Cardiac muscle cell (in vitro differentiated cells and primary cell): ENCODE measurements at regions not wholly inside any gene's neighbourhood (a gene's known extent, or its start where the extent isn't known, plus 50 kb on each side); places are given as distances from the start of the nearest gene placed in this dataset.

Experiments
- DNase-seq, 2 donors: peaks; one replicate each; pipeline versions ENCODE4 v3.0.0 to v3.0.0-alpha.2; 2010 to 2017; ENCODE audit warnings: low read depth in 1 of 2, low spot score in 1 of 2
- H3K27ac ChIP-seq: fragments of 200-600 bp; sonication (generic); 2 replicates; pipeline ENCODE4 v1.5.1; 2016
- H3K27me3 ChIP-seq: fragments of 200-600 bp; sonication (generic); 2 replicates; pipeline ENCODE4 v1.6.0; 2016; ENCODE audit warnings: control low read depth
- H3K36me3 ChIP-seq: fragments of 200-600 bp; sonication (generic); 2 replicates; pipeline ENCODE4 v1.5.1; 2016; ENCODE audit warnings: control low read depth
- H3K4me1 ChIP-seq: fragments of 200-600 bp; sonication (generic); 2 replicates; pipeline ENCODE4 v1.8.1; 2017; ENCODE audit warnings: low read depth, mild to moderate bottlenecking, mixed run types
- H3K4me3 ChIP-seq: fragments of 200-600 bp; sonication (generic); 2 replicates; pipeline ENCODE4 v1.5.1; 2016; ENCODE audit warnings: mild to moderate bottlenecking
- H3K9me3 ChIP-seq: fragments of 200-600 bp; sonication (generic); 2 replicates; pipeline ENCODE4 v1.5.1; 2017; ENCODE audit warnings: low read depth, mild to moderate bottlenecking, control low read depth
- TF ChIP-seq, protein P1 (sequence below): IDR thresholded peaks from 2 replicates; pipeline ENCODE4 v1.5.1; 2012; ENCODE audit warnings: low read depth, mild to moderate bottlenecking, low read length

DNA sequence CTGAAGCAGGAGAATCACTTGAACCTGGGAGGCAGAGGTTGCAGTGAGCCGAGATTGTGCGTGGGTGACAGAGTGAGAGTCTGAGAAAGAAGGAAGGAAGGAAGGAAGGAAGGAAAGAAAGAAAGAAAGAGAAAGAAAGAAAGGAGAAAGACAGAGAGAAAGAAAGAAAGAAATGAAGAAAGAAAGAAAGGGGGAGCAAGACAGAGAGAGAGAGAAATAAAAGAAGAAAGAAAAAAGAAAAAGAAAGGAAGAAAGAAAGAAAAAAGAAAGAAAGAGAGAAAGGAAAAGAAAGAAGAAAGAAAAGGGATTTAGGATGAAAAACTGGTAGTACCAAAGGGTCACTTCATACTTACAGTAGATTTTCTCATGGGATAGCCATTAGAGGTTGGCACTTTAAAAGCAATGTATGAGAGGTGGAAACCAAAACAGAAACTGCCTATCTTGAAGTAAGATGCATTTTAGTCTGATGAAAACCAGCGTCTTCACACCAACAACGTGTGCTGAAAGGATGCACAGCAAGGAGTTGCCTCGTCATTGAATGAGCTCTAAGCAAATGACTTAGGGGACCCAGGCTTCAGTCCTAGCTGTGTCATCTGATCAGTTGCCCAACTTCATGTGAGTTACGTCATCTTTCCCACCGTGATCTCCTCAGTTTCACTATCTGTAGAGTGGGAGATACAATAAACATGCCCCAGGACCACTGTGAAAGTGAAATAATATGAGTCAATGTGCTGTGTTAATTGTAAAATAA lies 133.9 kb upstream of the NEDD9 start:
- no peak overlapping the region for H3K4me3 ChIP-seq
- no peaks in the 10 kb centered on the region for H3K4me1 ChIP-seq
- H3K36me3 ChIP-seq, result no peaks in the 10 kb centered on the region
- no peaks in the 10 kb centered on the region for H3K27me3 ChIP-seq
- TF ChIP-seq, protein P1, sequence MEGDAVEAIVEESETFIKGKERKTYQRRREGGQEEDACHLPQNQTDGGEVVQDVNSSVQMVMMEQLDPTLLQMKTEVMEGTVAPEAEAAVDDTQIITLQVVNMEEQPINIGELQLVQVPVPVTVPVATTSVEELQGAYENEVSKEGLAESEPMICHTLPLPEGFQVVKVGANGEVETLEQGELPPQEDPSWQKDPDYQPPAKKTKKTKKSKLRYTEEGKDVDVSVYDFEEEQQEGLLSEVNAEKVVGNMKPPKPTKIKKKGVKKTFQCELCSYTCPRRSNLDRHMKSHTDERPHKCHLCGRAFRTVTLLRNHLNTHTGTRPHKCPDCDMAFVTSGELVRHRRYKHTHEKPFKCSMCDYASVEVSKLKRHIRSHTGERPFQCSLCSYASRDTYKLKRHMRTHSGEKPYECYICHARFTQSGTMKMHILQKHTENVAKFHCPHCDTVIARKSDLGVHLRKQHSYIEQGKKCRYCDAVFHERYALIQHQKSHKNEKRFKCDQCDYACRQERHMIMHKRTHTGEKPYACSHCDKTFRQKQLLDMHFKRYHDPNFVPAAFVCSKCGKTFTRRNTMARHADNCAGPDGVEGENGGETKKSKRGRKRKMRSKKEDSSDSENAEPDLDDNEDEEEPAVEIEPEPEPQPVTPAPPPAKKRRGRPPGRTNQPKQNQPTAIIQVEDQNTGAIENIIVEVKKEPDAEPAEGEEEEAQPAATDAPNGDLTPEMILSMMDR, result no peak
- no peak for DNase-seq
- no peaks in the 10 kb centered on the region for H3K9me3 ChIP-seq
- H3K27ac ChIP-seq, result no peak overlapping the region

DNA sequence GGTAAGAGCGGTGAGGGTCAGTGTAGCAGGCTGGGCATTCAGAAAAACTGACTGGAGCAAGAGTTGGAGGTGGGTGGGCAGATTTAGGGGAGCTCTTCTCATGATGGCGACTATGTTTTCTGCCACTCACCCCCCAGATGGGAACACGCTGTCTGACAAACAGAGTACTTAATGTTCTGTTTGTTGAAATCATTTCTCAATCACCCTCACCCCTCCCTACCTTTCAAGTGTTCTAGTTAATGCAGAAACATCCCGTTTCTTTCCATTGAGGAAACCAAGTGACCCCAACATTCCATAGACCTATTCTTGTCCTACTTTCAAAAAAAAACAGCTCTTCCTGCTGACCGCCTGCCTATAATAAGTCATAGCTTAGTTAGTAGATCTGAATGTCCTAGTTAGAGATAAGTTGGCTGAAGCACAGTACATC lies 132.5 kb upstream of the NEDD9 start:
- Histone ChIP-seq H3K36me3 (no peaks in the 10 kb centered on the region), H3K4me3 (no peak overlapping the region), H3K4me1 (no peaks in the 10 kb centered on the region), H3K9me3 (no peaks in the 10 kb centered on the region), H3K27ac (no peak overlapping the region), H3K27me3 (no peaks in the 10 kb centered on the region)
- TF ChIP-seq, protein P1, result no peak
- DNase-seq, result peak in 1 of 2 donors; percentile 85

DNA sequence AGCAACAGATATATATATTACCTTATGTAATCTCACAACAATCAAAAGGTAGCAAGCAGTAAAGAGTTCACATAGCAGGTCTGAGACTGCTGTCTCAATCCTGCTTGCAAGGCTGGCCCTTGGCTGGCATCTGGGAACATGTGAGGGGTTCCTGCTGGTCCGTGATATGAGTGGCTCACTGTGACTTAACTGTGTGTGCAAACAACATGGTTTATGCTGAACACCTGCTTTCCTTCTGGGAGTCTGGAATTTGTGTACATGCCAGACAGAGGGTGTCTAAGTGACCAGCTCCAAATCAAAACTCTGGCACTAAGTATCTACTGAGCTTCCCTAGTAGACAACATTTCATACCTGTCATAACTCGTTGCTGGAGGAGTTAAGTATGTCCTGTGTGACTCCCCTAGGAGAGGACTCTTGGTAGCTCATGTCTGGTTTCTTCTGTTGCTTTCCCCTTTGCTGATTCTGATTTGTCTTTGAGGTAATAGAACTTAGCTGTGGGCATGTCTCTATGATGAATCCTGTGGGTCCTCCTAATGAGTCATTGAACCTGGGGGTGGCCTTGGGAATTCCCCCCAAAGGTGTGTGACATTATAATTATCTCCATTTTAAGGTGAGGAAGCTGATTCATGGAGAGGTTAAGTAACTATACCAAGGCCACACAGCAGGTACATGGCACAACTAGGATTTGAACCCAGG lies 131.6 kb upstream of the NEDD9 start:
- no peaks in the 10 kb centered on the region for H3K36me3 ChIP-seq
- DNase-seq, result no peak
- TF ChIP-seq, protein P1, result no peak
- H3K4me3 ChIP-seq, result no peak overlapping the region
- no peaks in the 10 kb centered on the region for H3K4me1 ChIP-seq
- H3K27ac ChIP-seq, result no peak overlapping the region
- H3K9me3 ChIP-seq, result no peaks in the 10 kb centered on the region
- H3K27me3 ChIP-seq, result no peaks in the 10 kb centered on the region

GRCh38 chr6:11362564-11362963 lies 130.1 kb upstream of the NEDD9 start:
- TF ChIP-seq, protein P1, result no peak
- H3K36me3 ChIP-seq, result no peaks in the 10 kb centered on the region
- no peak for DNase-seq

DNA sequence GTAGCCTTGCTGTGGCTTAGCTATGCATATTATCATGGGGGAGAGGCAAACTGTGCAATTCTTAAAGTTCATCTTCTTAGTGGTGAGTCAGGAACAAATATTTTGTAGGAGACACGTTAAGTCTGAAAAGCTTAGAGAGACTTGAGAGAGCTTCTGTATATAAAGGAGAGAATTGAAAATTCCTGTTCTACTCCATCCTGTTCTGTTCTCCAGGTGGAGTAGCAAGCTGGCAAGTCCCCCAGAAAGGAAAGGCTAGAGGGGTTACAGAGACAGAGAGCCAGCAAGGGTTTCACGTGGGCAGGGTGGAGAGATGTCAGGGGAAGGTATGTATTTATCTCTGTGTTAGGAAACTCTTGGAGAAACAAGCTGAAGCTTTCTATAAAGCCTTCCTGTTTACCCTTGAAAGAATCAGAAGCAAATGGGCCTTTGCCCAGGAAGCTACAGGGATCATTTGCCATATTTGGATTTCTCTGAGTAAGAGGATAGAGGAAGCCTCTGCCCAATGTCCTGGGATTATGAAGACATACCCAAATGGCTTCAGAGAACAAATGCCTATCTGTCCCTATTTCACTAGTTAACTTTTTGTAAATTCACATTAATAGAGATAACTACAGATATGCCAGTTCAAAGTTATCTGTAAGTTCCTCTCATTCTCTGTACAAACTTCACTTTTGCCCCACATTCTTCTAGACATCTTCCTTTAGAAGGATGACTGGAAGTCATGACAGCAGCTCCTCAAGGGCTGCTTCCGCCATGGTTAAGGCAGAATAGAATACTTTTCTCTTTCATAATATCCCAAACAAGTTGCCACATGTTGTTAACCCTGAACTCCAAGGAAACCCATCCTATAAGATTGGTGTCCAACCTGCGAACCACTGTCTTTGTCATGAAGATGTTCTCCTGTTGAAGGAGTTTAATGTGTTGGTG lies 126.7 kb upstream of the NEDD9 start:
- Histone ChIP-seq H3K4me1 (no peaks in the 10 kb centered on the region), H3K9me3 (no peaks in the 10 kb centered on the region), H3K36me3 (no peaks in the 10 kb centered on the region), H3K4me3 (no peak overlapping the region), H3K27ac (no peak overlapping the region), H3K27me3 (no peaks in the 10 kb centered on the region)
- DNase-seq, result peak in 1 of 2 donors; percentile 45
- TF ChIP-seq, protein P1, result no peak

More at GRCh38 chr6:11362564-11362963, 130.1 kb upstream of the NEDD9 start:
- Histone ChIP-seq H3K9me3 (no peaks in the 10 kb centered on the region), H3K4me1 (no peaks in the 10 kb centered on the region), H3K27me3 (no peaks in the 10 kb centered on the region), H3K4me3 (no peak overlapping the region), H3K27ac (no peak overlapping the region)
